OCI-LY3 (cell line): ENCODE measurements at regions not wholly inside any gene's neighbourhood (a gene's known extent, or its start where the extent isn't known, plus 50 kb on each side); places are given as distances from the start of the nearest gene placed in this dataset.

ENCODE experiments used
- EZH2phosphoT487 ChIP-seq: fragments of 200-600 bp; shearing (Covaris generic); IDR thresholded peaks from 2 replicates; pipeline ENCODE4 v1.6.1; 2018; ENCODE audit warnings: antibody characterized with exemption, mixed run types, low read depth
- TF ChIP-seq, protein P1 (sequence below): fragments of 200-600, 300-600 bp; sonication (generic); IDR thresholded peaks from 2 replicates; pipeline ENCODE4 v1.5.1; 2014; ENCODE audit warnings: antibody characterized with exemption, low read length, low read depth

DNA sequence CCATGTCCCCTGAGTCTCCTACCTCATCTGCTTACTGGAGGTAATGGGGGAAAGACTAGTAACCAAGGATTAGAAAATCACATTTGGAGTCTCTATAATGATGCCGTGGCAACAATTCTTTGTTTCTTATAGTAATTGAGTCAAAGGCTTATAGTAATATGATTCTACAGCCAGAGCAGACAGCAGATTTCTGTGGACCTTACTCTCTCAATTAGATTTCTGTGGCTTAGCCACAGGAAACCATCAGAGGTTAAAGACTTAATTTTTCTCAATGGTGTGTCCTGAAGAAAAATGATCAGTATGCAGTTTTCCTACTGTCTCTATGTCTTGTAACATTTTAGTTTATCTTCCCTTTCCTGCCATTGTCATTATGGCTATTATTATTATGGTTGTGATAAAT is 59.3 kb upstream of the CD180 start:
- TF ChIP-seq, protein P1, sequence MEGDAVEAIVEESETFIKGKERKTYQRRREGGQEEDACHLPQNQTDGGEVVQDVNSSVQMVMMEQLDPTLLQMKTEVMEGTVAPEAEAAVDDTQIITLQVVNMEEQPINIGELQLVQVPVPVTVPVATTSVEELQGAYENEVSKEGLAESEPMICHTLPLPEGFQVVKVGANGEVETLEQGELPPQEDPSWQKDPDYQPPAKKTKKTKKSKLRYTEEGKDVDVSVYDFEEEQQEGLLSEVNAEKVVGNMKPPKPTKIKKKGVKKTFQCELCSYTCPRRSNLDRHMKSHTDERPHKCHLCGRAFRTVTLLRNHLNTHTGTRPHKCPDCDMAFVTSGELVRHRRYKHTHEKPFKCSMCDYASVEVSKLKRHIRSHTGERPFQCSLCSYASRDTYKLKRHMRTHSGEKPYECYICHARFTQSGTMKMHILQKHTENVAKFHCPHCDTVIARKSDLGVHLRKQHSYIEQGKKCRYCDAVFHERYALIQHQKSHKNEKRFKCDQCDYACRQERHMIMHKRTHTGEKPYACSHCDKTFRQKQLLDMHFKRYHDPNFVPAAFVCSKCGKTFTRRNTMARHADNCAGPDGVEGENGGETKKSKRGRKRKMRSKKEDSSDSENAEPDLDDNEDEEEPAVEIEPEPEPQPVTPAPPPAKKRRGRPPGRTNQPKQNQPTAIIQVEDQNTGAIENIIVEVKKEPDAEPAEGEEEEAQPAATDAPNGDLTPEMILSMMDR, result no peak
- TF ChIP-seq EZH2phosphoT487, result no peak
